ENCODE measurements at regions not wholly inside any gene's neighbourhood (a gene's known extent, or its start where the extent isn't known, plus 50 kb on each side); places are given as distances from the start of the nearest gene placed in this dataset.

GRCh38 chr1:34426325-34426896 is 249.7 kb downstream of the C1orf94 start:
- TF ChIP-seq EZH2 (IDR thresholded peaks at IDR 0.05; ENCODE audit: low read depth, unreplicated experiment) (no peak), POLR2AphosphoS5 (IDR thresholded peaks at IDR 0.05; ENCODE audit: low read depth) (no peak), REST (IDR thresholded peaks at IDR 0.05; ENCODE audit: unreplicated experiment) (no peak), ZNF462 (CRISPR knock-in tag; IDR thresholded peaks at IDR 0.05) (no peak), JUNB (IDR thresholded peaks at IDR 0.05; ENCODE audit: unreplicated experiment) (no peak), EZH2phosphoT487 (IDR thresholded peaks at IDR 0.05; ENCODE audit: unreplicated experiment) (no peak), ZNF331 (CRISPR knock-in tag; IDR thresholded peaks at IDR 0.05; ENCODE audit: low read depth) (no peak)
- H4K20me1 ChIP-seq (replicated peaks; ENCODE audit: insufficient read depth) = no peaks in the 10 kb centered on the region
- H3K27me3 ChIP-seq (ENCODE audit: insufficient read depth) = no peaks in the 10 kb centered on the region
- H3K4me3 Mint-ChIP-seq = no peak overlapping the region
- no peak overlapping the region for H3K27ac Mint-ChIP-seq
- no peak overlapping the region for H2AFZ ChIP-seq
- no peaks in the 10 kb centered on the region for H3K36me3 ChIP-seq (ENCODE audit: insufficient read depth)
- H3K27me3 Mint-ChIP-seq (ENCODE audit: insufficient read depth, low read depth, poor library complexity) = no peaks in the 10 kb centered on the region
- DNase-seq (ENCODE audit: low spot score) (no peak), ATAC-seq (no peak)
- H3F3A ChIP-seq (replicated peaks; ENCODE audit: low read depth) = no peaks in the 10 kb centered on the region
- H3K27ac ChIP-seq (ENCODE audit: low read depth) = no peak overlapping the region
- no peak overlapping the region for H3K4me3 ChIP-seq
- no peak overlapping the region for H3K4me2 ChIP-seq
- no peaks in the 10 kb centered on the region for H3K36me3 Mint-ChIP-seq (ENCODE audit: low read depth)
- no peaks in the 10 kb centered on the region for H3K9me2 ChIP-seq (ENCODE audit: insufficient read depth)
- H3K4me1 ChIP-seq (ENCODE audit: insufficient read depth) = no peaks in the 10 kb centered on the region
- no peaks in the 10 kb centered on the region for H3K9me3 Mint-ChIP-seq
- H3K4me1 Mint-ChIP-seq = peaks cover 3% of the 10 kb centered on the region; the same call in 1 of the 3 replicates
- H3K79me2 ChIP-seq (replicated peaks; ENCODE audit: insufficient read depth) = no peaks in the 10 kb centered on the region

All from GM23338 (cell line).